HUES6 (cell line): ENCODE measurements at regions not wholly inside any gene's neighbourhood (a gene's known extent, or its start where the extent isn't known, plus 50 kb on each side); places are given as distances from the start of the nearest gene placed in this dataset.

ENCODE experiments used
- H3K27ac ChIP-seq: 2 replicates; pipeline ENCODE4 v1.7.0; 2013; ENCODE audit warnings: low read depth, mild to moderate bottlenecking, low read length, inconsistent platforms
- H3K27me3 ChIP-seq: 2 replicates; pipeline ENCODE4 v1.6.1; 2013; ENCODE audit warnings: low read length; ENCODE audit not compliant: control insufficient read depth, insufficient read depth
- H3K36me3 ChIP-seq: 2 replicates; pipeline ENCODE4 v1.6.1; 2013; ENCODE audit warnings: low read length; ENCODE audit not compliant: control insufficient read depth, insufficient read depth
- H3K4me1 ChIP-seq: 2 replicates; pipeline ENCODE4 v1.6.1; 2013; ENCODE audit warnings: low read length; ENCODE audit not compliant: control insufficient read depth, insufficient read depth
- H3K4me3 ChIP-seq: 2 replicates; pipeline ENCODE4 v1.5.1; 2013; ENCODE audit warnings: low read depth, low read length
- H3K9ac ChIP-seq: one replicate; pipeline ENCODE4 v1.6.1; 2013; ENCODE audit warnings: mild to moderate bottlenecking, low read length
- H3K9me3 ChIP-seq: 2 replicates; pipeline ENCODE4 v1.6.1; 2013; ENCODE audit warnings: low read depth, low read length; ENCODE audit not compliant: control insufficient read depth, insufficient read depth

DNA sequence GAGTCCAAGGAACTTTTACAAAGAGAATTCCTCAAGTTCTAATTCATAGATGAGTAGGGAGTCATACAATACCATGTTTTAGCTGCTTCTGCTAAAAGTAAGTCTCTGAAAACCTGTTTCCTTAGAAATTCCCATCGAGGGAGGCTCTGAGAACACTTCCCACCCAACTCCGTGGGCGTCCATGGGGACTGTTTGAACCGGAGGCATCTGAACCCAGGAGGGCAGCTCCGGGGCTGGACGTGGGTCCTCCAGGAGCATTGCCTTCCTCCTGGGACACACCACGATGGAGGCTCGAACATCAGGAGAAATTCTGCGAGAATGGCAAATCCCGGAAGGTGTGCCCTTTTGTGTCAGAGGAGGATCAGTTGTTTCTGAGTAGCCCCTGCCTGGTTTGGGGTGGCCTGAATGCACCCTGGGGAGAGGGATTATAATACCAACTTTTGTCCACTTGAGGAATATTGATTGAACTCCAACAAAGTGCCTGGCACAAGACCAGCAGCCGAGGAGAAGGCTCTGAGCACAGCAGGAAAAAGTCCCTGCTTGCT is 327.5 kb upstream of the SALL3 start:
- no peak overlapping the region for H3K9ac ChIP-seq
- no peak overlapping the region; the same call in 1 of the 2 replicates for H3K4me3 ChIP-seq
- H3K27ac ChIP-seq, result no peak overlapping the region
- no peaks in the 10 kb centered on the region for H3K27me3 ChIP-seq
- H3K36me3 ChIP-seq, result no peaks in the 10 kb centered on the region
- H3K4me1 ChIP-seq, result no peaks in the 10 kb centered on the region
- H3K9me3 ChIP-seq, result peaks cover 44% of the 10 kb centered on the region

DNA sequence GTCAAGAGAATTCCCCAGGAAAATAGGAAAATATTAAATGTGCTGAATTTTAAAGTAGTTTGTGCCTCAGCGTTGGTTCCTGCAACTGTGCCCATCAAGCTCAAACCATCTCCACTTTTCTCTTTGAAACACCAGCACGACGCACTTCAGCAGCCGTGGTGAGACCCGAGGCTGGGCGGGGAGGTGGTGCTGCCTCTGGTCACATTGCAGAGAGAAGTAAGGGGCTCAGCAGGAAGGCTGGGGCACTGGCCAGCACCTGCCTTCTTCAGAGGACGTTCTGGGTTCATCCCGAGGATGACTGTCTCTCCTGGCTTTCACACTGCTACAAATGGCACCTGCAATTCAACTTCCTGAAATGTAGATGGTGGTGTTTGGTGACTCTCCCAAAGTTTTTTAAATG is 323.7 kb upstream of the SALL3 start:
- Histone ChIP-seq H3K4me3 (no peak overlapping the region), H3K9me3 (peaks cover 45% of the 10 kb centered on the region), H3K27ac (no peak overlapping the region), H3K27me3 (no peaks in the 10 kb centered on the region), H3K4me1 (no peaks in the 10 kb centered on the region), H3K36me3 (no peaks in the 10 kb centered on the region), H3K9ac (no peak overlapping the region)

DNA sequence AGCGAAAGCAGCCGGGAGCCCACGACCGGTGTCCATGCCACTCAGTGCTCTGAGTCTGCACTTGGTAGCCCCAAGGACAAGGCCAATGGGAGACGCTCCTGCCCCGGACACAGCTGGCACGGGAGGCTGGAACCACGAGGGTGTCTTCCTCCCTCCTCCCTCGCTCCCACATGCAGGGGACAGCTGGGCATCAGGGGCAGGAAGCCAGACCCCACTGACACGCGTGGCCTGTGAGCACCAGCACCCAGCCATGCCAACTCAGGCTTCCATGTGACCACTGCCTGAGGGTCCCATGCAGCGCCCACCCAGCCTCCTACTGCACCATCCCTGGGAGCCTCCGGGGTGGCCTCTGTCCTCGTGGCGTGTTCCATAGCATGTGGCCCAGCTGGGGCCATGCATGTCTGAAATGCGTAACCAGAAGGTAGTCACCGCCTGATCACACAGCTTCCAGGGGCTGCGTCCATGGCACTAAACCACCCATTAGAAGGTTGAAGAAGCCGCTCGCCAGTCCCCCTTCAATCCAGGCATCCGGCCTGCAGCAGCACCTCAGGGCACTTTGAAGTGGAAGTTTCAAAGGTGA is 323.2 kb upstream of the SALL3 start:
- no peak overlapping the region for H3K4me3 ChIP-seq
- no peak overlapping the region for H3K27ac ChIP-seq
- H3K9ac ChIP-seq, result no peak overlapping the region
- H3K9me3 ChIP-seq, result peaks cover 39% of the 10 kb centered on the region
- no peaks in the 10 kb centered on the region for H3K36me3 ChIP-seq
- H3K27me3 ChIP-seq, result no peaks in the 10 kb centered on the region
- no peaks in the 10 kb centered on the region for H3K4me1 ChIP-seq

DNA sequence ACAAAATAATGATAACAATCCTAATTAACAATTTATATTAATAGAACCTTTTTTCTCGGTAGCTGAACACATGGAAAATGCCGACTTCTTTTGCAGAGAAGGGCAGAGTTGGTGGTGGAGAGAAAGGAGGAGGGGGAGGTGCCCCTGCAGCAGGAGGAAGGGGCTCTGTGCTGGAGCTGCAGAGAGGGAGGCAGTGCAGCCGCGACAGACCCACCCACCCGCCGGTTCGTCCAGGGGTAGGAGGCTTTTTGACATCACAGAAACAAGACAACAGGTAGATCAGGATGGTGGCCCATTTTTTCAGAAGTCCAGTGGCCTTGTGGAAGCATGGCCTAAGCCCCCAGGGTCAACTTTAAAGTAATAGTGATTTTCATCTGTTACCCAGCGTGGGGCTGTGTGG is 321.1 kb upstream of the SALL3 start:
- H3K27me3 ChIP-seq, result no peaks in the 10 kb centered on the region
- no peak overlapping the region for H3K27ac ChIP-seq
- no peaks in the 10 kb centered on the region for H3K4me1 ChIP-seq
- no peaks in the 10 kb centered on the region for H3K36me3 ChIP-seq
- H3K4me3 ChIP-seq, result no peak overlapping the region
- H3K9me3 ChIP-seq, result peaks cover 26% of the 10 kb centered on the region
- no peak overlapping the region for H3K9ac ChIP-seq

DNA sequence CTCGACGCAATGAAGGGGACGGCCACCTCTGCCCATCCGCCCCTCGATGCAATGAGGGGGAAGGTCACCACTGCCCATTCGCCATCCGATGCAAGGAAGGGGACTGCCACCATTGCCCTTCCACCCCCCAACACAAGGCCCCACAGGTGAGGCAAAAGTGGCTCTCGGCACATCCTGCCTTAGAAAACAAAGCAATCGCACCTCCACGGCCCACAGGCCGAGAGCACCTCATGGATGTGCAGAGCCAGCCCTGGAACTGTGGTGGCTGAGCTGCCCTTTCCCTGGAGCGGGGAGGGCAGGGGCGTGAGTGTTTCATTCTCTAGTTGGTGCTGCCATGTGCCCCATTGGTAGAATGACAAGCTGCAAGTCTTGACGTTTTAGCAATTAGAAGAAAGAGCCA is 320.6 kb upstream of the SALL3 start:
- H3K9me3 ChIP-seq, result peaks cover 26% of the 10 kb centered on the region
- H3K27ac ChIP-seq, result no peak overlapping the region
- no peaks in the 10 kb centered on the region for H3K27me3 ChIP-seq
- H3K36me3 ChIP-seq, result no peaks in the 10 kb centered on the region
- no peak overlapping the region for H3K4me3 ChIP-seq
- H3K9ac ChIP-seq, result no peak overlapping the region
- H3K4me1 ChIP-seq, result no peaks in the 10 kb centered on the region

DNA sequence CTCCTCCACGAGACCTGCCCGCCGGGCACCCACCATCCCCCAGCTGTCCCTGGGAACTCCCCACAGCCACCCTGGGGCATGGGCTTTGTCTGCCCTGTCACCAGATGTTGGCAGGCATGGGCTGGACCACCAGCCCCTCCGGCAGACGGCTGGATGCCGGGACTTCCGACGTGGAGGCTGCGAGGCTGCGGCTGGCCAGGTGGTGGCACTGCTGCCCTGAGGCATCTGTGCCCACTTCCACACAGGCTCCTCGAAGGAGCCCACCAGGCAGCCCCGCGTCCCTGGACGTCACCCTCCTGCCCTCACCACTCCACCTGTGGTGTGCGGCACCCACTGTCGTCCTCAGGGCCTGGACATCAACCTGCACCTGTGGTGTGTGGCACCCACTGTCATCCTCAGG is 319.9 kb upstream of the SALL3 start:
- Histone ChIP-seq H3K27ac (no peak overlapping the region), H3K9me3 (peaks cover 26% of the 10 kb centered on the region), H3K9ac (no peak overlapping the region), H3K4me1 (no peaks in the 10 kb centered on the region), H3K27me3 (no peaks in the 10 kb centered on the region), H3K36me3 (no peaks in the 10 kb centered on the region), H3K4me3 (no peak overlapping the region)

DNA sequence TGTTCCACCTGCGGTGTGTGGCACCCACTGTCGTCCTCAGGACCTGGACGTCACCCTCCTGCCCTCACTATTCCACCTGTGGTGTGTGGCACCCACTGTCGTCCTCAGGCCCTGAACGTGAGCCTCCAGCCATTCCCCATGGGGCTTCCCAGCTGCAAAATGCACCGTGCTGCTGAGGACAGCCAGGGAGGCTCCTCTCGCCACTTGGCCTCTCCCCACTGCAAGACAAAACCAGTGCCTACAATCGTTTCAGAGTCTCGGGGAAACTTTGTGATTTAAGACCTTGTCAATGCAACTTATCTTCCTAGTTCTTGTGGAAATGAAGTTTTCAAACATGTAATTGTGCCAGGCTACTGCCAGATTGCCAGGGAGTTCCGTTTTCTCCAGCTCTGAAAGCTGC is 319.3 kb upstream of the SALL3 start:
- Histone ChIP-seq H3K36me3 (no peaks in the 10 kb centered on the region), H3K27ac (no peak overlapping the region), H3K4me3 (no peak overlapping the region), H3K9me3 (peaks cover 24% of the 10 kb centered on the region), H3K4me1 (no peaks in the 10 kb centered on the region), H3K9ac (no peak overlapping the region), H3K27me3 (no peaks in the 10 kb centered on the region)

DNA sequence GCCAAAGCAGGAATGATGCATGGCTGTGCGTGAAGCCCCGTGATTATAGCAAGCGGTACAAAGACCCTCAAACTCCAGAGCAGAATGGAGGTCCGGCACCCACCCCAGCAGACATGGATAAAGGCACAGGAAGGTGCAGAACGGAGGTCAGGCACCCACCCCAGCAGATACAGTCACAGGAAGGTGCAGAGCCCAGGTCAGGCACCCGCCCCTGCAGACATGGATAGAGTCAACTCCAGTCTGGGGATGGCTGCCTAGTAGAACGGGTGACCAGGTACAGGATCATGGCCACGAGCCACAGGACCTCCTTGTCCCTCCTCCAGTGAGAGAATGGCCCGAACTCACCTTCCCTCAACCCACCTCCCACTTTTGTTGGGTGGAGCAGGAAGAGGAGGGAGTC is 318.3 kb upstream of the SALL3 start:
- H3K27ac ChIP-seq, result no peak overlapping the region
- H3K27me3 ChIP-seq, result no peaks in the 10 kb centered on the region
- no peak overlapping the region for H3K4me3 ChIP-seq
- no peak overlapping the region for H3K9ac ChIP-seq
- H3K9me3 ChIP-seq, result peaks cover 16% of the 10 kb centered on the region
- H3K4me1 ChIP-seq, result no peaks in the 10 kb centered on the region
- no peaks in the 10 kb centered on the region for H3K36me3 ChIP-seq

DNA sequence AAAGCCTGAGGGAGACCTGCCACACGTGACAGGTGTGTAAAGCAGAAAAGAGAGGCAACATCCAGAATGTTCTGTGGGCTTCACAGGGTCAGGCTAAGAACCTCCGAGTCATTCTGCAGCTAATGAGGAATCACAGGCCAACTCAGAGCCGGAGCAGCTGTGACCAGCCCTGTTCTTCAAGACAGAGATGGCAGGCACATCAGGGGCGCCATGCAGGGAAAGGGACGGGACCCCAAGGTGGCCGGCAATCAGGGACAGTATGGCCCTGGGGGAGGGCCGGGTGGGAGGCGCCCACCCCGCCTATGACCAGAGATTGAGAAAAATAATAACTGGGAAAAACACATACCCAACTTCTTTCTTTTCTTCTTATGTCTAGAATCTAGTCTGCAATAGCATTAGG is 316.7 kb upstream of the SALL3 start:
- no peaks in the 10 kb centered on the region for H3K4me1 ChIP-seq
- 0 out of 2 replicates have a peak, but pooled peaks cover 3% of the 10 kb centered on the region for H3K9me3 ChIP-seq
- H3K4me3 ChIP-seq, result no peak overlapping the region
- no peaks in the 10 kb centered on the region for H3K27me3 ChIP-seq
- H3K27ac ChIP-seq, result no peak overlapping the region
- no peak overlapping the region for H3K9ac ChIP-seq
- H3K36me3 ChIP-seq, result no peaks in the 10 kb centered on the region

DNA sequence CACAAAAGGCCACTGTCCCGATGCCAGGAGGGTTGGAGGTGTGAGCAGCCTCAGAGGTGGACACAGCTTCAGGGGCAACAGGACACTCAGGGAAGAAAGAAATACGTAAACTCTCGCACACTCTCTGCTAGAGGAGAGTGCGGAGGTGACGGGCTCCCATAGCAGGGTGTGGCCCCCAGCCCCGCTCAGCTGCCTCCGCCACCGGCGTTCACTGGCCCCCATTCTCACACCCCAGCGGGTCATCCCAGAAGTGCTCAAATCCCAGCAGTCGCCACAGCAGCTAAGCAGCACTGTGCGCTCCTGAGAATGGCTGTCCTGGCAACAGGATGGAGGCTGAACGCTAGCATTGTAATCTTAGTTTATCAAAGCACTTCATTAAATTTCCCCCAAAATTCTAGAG is 315.6 kb upstream of the SALL3 start:
- Histone ChIP-seq H3K27me3 (no peaks in the 10 kb centered on the region), H3K27ac (no peak overlapping the region), H3K36me3 (no peaks in the 10 kb centered on the region), H3K4me3 (no peak overlapping the region), H3K9ac (no peak overlapping the region), H3K4me1 (no peaks in the 10 kb centered on the region), H3K9me3 (no peaks in the 10 kb centered on the region)

DNA sequence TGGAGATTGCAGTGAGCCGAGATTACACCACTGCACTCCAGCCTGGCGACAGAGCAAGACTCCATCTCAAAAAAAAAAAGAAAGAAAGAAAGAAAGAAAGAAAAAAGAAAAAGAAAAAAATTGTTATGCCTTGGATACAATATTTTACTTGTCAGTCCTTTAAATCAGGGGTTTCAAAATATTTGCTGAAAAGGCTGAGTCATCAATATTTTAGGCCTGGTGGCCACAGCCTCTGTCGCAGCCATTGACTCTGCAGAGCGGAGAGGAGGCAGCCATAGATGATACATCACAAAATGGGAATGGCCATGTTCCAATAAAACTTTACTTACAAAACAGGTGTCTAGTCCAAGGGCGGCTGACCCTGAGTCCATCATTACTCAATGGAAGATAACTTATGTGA is 314.8 kb upstream of the SALL3 start:
- no peaks in the 10 kb centered on the region for H3K36me3 ChIP-seq
- H3K4me1 ChIP-seq, result no peaks in the 10 kb centered on the region
- H3K4me3 ChIP-seq, result no peak overlapping the region

DNA sequence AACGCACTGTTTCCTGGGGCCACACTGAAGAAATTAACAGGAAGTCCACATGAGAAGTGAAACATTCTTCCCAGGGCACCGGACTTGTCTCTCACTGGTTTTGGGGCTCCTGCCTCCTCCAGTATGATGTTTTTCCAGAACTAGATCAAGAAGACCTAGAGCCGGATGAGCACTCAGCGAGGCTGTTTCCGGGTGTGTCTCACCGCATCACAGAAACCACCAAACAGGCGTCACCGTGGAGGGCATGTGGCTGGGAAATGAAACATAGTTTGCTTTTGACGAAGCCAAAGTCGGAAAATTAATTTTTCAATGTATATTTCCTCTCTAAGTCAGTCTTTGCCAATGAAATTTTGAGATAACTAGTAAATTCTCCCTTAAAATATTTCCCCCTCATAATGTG is 314.0 kb upstream of the SALL3 start:
- no peaks in the 10 kb centered on the region for H3K9me3 ChIP-seq
- H3K36me3 ChIP-seq, result no peaks in the 10 kb centered on the region
- no peak overlapping the region for H3K9ac ChIP-seq
- no peaks in the 10 kb centered on the region for H3K27me3 ChIP-seq
- H3K4me1 ChIP-seq, result peaks cover 6% of the 10 kb centered on the region
- H3K4me3 ChIP-seq, result no peak overlapping the region
- no peak overlapping the region for H3K27ac ChIP-seq

More for the DNA sequence above, 314.8 kb upstream of the SALL3 start:
- Histone ChIP-seq H3K9ac (no peak overlapping the region), H3K9me3 (no peaks in the 10 kb centered on the region), H3K27me3 (no peaks in the 10 kb centered on the region), H3K27ac (no peak overlapping the region)
